Stomach smooth muscle (tissue), 2 donors: ENCODE measurements at regions not wholly inside any gene's neighbourhood (a gene's known extent, or its start where the extent isn't known, plus 50 kb on each side); places are given as distances from the start of the nearest gene placed in this dataset.

Experiments
- H3K27ac ChIP-seq: one replicate; pipeline ENCODE4 v1.7.0; 2013; ENCODE audit warnings: mild to moderate bottlenecking, low read length, inconsistent platforms
- H3K27me3 ChIP-seq, 2 donors: one replicate each; pipeline ENCODE4 v1.7.0; 2013; ENCODE audit warnings: low read length in 2 of 2; ENCODE audit not compliant: insufficient read depth in 2 of 2, control insufficient read depth in 1 of 2
- H3K36me3 ChIP-seq, 2 donors: one replicate each; pipeline ENCODE4 v1.7.0; 2013; ENCODE audit warnings: low read length in 2 of 2; ENCODE audit not compliant: control insufficient read depth in 2 of 2, insufficient read depth in 2 of 2
- H3K4me1 ChIP-seq: one replicate; pipeline ENCODE4 v1.7.0; 2013; ENCODE audit warnings: low read length; ENCODE audit not compliant: control insufficient read depth, insufficient read depth
- H3K4me3 ChIP-seq, 2 donors: one replicate each; pipeline ENCODE4 v1.7.0; 2013; ENCODE audit warnings: low read length in 2 of 2
- H3K9ac ChIP-seq, 2 donors: one replicate each; pipeline ENCODE4 v1.7.0; 2013; ENCODE audit warnings: low read length in 2 of 2, mild to moderate bottlenecking in 1 of 2
- H3K9me3 ChIP-seq, 2 donors: one replicate each; pipeline ENCODE4 v1.7.0; 2013; ENCODE audit warnings: low read length in 2 of 2; ENCODE audit not compliant: control insufficient read depth in 2 of 2
- donor health status: healthy.
- donor health status: Pancreatic carcinoma.

- H3K4me3 ChIP-seq, result no peak overlapping the region
- no peak overlapping the region for H3K27ac ChIP-seq
- no peaks in the 10 kb centered on the region for H3K36me3 ChIP-seq
- H3K9me3 ChIP-seq, result no peaks in the 10 kb centered on the region
- no peak overlapping the region for H3K9ac ChIP-seq
- no peaks in the 10 kb centered on the region for H3K27me3 ChIP-seq
- no peaks in the 10 kb centered on the region for H3K4me1 ChIP-seq
These were observed 82.8 kb upstream of the TNS3 start for GRCh38 chr7:47664650-47665195.

DNA sequence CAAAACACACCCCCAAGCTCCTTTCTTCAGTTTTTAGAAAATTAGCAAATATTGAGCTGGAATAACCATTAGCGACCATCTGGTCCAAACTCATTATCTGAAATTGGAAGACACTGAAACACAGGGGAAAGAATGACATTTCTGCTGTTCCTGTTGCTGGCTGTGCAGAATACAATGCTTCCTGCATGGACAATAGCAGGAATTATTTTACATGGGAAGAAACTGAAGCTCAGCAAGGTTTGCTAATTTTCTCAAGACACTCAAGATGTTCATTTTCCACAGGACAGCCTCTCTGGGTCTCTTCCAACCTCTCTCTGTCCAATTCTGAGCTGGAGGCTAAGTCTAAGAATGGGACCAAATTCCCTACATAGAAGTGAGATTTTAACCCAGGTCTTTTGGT lies 81.9 kb upstream of the TNS3 start:
- Histone ChIP-seq H3K4me1 (no peaks in the 10 kb centered on the region), H3K27me3 (no peaks in the 10 kb centered on the region), H3K36me3 (no peaks in the 10 kb centered on the region), H3K4me3 (no peak overlapping the region), H3K9ac (no peak overlapping the region), H3K9me3 (no peaks in the 10 kb centered on the region), H3K27ac (no peak overlapping the region)

GRCh38 chr7:47663213-47663612 lies 81.3 kb upstream of the TNS3 start:
- H3K9ac ChIP-seq, result no peak overlapping the region
- no peaks in the 10 kb centered on the region for H3K27me3 ChIP-seq
- no peak overlapping the region for H3K27ac ChIP-seq
- no peaks in the 10 kb centered on the region for H3K4me1 ChIP-seq
- no peak overlapping the region for H3K4me3 ChIP-seq
- H3K9me3 ChIP-seq, result no peaks in the 10 kb centered on the region
- H3K36me3 ChIP-seq, result no peaks in the 10 kb centered on the region

GRCh38 chr7:47661051-47661714 lies 79.3 kb upstream of the TNS3 start:
- H3K36me3 ChIP-seq, result no peaks in the 10 kb centered on the region
- H3K27ac ChIP-seq, result no peak overlapping the region
- H3K9ac ChIP-seq, result no peak overlapping the region
- no peak overlapping the region for H3K4me3 ChIP-seq
- H3K27me3 ChIP-seq, result no peaks in the 10 kb centered on the region
- no peaks in the 10 kb centered on the region for H3K9me3 ChIP-seq
- H3K4me1 ChIP-seq, result no peaks in the 10 kb centered on the region

GRCh38 chr7:47659664-47660462 lies 78.0 kb upstream of the TNS3 start:
- Histone ChIP-seq H3K9ac (no peak overlapping the region), H3K9me3 (no peaks in the 10 kb centered on the region), H3K4me1 (no peaks in the 10 kb centered on the region), H3K36me3 (no peaks in the 10 kb centered on the region), H3K27ac (no peak overlapping the region), H3K4me3 (no peak overlapping the region), H3K27me3 (no peaks in the 10 kb centered on the region)

DNA sequence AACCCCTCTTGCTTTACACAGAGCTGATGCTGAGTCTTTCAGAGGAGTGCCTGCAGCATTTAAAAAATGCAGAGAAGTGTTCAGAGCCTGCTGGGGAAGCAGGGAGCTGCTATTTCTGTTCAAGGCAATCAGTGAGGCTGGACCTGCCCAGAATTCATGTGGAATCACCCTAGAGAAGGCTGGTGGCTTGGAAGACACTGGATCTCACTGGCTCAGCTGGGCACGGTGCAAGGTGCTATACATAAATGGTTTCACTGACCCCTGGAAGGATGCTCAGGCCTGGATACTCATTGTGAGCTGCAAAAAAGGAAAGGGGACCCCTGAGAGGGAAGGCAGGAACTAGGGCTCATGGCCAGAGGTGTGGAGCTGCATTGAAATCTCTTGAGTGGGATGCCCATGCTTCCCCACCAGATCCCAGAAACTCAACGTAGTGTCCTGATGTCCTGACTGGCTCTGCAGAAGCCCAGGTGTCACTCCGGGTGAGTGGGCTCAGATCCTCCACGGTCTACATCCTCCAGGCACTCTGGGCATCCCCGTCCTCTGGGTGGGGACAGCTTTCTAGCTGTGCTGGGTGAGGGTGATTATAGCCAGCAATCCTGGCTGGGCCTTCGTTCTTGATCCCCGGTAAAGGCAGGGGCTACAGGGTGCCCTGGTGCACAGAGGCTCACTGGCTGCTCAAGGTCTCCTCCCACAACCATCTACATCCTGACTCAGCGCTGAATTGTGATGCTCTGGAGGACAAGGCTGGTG lies 77.2 kb upstream of the TNS3 start:
- Histone ChIP-seq H3K4me3 (no peak overlapping the region), H3K36me3 (no peaks in the 10 kb centered on the region), H3K9me3 (no peaks in the 10 kb centered on the region), H3K9ac (no peak overlapping the region), H3K27ac (no peak overlapping the region), H3K27me3 (no peaks in the 10 kb centered on the region), H3K4me1 (no peaks in the 10 kb centered on the region)

GRCh38 chr7:47657126-47657525 lies 75.2 kb upstream of the TNS3 start:
- H3K9ac ChIP-seq, result no peak overlapping the region
- H3K27ac ChIP-seq, result no peak overlapping the region
- H3K36me3 ChIP-seq, result no peaks in the 10 kb centered on the region
- no peak overlapping the region for H3K4me3 ChIP-seq
- H3K9me3 ChIP-seq, result no peaks in the 10 kb centered on the region
- H3K27me3 ChIP-seq, result no peaks in the 10 kb centered on the region
- no peaks in the 10 kb centered on the region for H3K4me1 ChIP-seq

DNA sequence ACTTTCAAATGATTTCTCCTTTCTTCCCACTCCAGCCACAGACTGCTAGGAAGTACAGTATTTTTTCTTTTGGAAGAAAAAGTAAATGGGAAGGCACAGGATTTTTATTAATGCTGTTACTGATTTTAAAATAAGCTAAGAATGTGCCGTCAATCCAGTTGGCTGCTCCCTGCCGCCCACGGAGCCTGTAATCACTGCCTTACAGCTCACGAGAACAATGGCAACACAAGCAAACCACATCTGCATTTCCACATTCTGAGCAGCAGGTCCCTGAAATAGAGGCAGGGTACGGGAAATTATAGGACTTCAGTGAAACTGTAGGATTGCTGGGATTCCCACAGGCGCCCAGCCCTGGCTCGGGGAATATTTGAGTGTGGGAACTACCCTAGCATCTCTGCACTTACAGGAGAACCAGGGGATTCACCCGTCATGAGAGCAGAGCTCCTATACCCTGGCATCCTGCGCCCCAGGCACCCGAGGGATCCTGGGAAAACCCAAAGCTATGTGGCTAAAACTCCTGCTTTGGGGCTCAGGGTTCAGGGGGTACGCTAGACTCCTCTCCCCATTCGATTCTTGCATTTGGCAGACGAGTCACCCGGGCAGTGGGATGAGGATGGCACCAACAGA lies 72.9 kb upstream of the TNS3 start:
- Histone ChIP-seq H3K36me3 (no peaks in the 10 kb centered on the region), H3K27ac (no peak overlapping the region), H3K27me3 (no peaks in the 10 kb centered on the region), H3K4me1 (peaks cover 2% of the 10 kb centered on the region), H3K9ac (no peak overlapping the region), H3K4me3 (no peak overlapping the region), H3K9me3 (no peaks in the 10 kb centered on the region)

DNA sequence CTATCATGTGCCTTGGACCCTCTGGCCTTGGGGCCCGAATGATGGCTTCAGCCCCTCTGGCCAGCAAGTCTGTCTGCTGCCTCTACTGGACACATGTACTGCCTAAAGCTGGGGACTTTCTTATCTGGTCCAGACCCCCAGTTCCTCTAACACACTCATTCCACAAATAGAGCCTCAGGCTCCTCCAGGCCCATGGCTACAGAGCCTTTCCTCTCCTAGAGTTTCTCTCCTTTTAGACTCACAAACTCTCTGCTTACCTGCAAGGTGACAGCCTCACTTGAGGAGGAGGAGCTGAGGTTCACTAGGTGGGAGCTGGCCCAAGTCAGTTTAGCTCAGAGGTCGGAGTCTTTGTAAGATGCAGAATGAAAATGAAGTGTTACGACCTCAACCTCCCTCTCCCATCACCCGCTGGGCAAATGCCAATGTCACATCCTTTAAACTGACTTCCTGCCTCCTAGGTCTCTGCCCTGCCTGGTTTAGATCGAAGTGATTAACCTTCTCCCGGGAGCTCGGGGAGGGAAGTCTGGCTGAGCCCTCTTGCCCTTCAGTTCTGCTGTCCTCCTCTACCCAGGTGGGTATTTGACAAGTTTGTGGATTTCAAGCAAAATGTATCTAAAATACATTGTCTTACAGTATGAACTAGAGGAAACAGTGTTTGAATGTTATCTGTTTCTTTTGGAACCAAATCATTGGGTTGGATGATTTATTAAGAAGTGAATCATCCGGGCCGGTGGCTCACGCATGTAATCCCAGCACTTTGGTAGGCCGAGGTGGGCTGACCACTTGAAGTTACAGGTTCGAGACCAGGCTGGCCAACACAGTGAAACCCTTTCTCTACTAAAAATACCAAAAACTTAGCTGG lies 71.9 kb upstream of the TNS3 start:
- Histone ChIP-seq H3K36me3 (no peaks in the 10 kb centered on the region), H3K4me3 (no peak overlapping the region), H3K27ac (no peak overlapping the region), H3K9me3 (no peaks in the 10 kb centered on the region), H3K4me1 (peaks cover 2% of the 10 kb centered on the region), H3K27me3 (no peaks in the 10 kb centered on the region), H3K9ac (no peak overlapping the region)

DNA sequence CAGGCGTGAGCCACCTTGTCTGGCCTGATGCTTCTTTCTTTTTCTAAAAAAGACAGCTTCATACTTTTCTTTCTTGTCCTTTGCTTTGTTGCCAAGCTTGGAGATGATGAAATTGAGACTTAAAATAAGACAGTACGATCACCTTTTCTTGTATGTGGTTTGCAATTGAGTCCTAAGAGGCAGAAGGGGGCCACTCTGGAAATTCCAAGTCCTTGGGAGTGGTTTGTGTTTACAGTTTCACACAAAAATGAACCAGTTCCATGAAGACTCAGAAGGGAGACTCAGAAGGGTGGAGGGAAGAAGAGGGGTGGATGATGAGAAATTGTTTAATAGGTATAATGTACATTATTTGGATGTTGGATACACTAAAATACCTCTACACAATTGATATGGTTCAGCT lies 70.7 kb upstream of the TNS3 start:
- Histone ChIP-seq H3K4me1 (peaks cover 2% of the 10 kb centered on the region), H3K4me3 (no peak overlapping the region), H3K27ac (no peak overlapping the region), H3K9ac (no peak overlapping the region), H3K36me3 (no peaks in the 10 kb centered on the region), H3K9me3 (no peaks in the 10 kb centered on the region), H3K27me3 (no peaks in the 10 kb centered on the region)
